ENCODE measurements at regions not wholly inside any gene's neighbourhood (a gene's known extent, or its start where the extent isn't known, plus 50 kb on each side); places are given as distances from the start of the nearest gene placed in this dataset.
"Not testable (repeated sequence)": the region's sequence is repeated elsewhere in the genome, so short reads cannot be mapped to it uniquely, and the experiment has no call there.

GRCh38 chr1:194653385-194653784 is 1467.0 kb upstream of the B3GALT2 start:
- H3K27me3 ChIP-seq (replicated peaks; ENCODE audit: control insufficient read depth, insufficient read depth, low read length, poor library complexity, severe bottlenecking): no peaks in the 10 kb centered on the region
- no peaks in the 10 kb centered on the region for H3K4me1 ChIP-seq (ENCODE audit: control insufficient read depth, insufficient read depth, low read length, poor library complexity, severe bottlenecking)
- no peak overlapping the region for H3K4me3 ChIP-seq (ENCODE audit: insufficient read depth, low read depth, low read length, poor library complexity, severe bottlenecking)
- H3K36me3 ChIP-seq (ENCODE audit: control insufficient read depth, insufficient read depth, low read length): no peaks in the 10 kb centered on the region
- DNase-seq: no peak
- no peak overlapping the region for H3K27ac ChIP-seq (ENCODE audit: insufficient read depth, low read length, poor library complexity, severe bottlenecking)
- no peaks in the 10 kb centered on the region for H3K9me3 ChIP-seq (ENCODE audit: control insufficient read depth, low read length)

GRCh38 chr1:194647118-194647517 is 1460.7 kb upstream of the B3GALT2 start:
- DNase-seq: no peak
- H3K36me3 ChIP-seq (ENCODE audit: control insufficient read depth, insufficient read depth, low read length): no peaks in the 10 kb centered on the region
- no peaks in the 10 kb centered on the region for H3K9me3 ChIP-seq (ENCODE audit: control insufficient read depth, low read length)
- H3K4me1 ChIP-seq (ENCODE audit: control insufficient read depth, insufficient read depth, low read length, poor library complexity, severe bottlenecking): no peaks in the 10 kb centered on the region
- no peaks in the 10 kb centered on the region for H3K27me3 ChIP-seq (replicated peaks; ENCODE audit: control insufficient read depth, insufficient read depth, low read length, poor library complexity, severe bottlenecking)
- H3K4me3 ChIP-seq (ENCODE audit: insufficient read depth, low read depth, low read length, poor library complexity, severe bottlenecking): no peak overlapping the region
- H3K27ac ChIP-seq (ENCODE audit: insufficient read depth, low read length, poor library complexity, severe bottlenecking): no peak overlapping the region

- H3K9me3 ChIP-seq (ENCODE audit: control insufficient read depth, low read length): no peaks in the 10 kb centered on the region
- H3K27me3 ChIP-seq (replicated peaks; ENCODE audit: control insufficient read depth, insufficient read depth, low read length, poor library complexity, severe bottlenecking): no peaks in the 10 kb centered on the region
- H3K36me3 ChIP-seq (ENCODE audit: control insufficient read depth, insufficient read depth, low read length): no peaks in the 10 kb centered on the region
- no peak for DNase-seq
- H3K27ac ChIP-seq (ENCODE audit: insufficient read depth, low read length, poor library complexity, severe bottlenecking): no peak overlapping the region
- no peaks in the 10 kb centered on the region for H3K4me1 ChIP-seq (ENCODE audit: control insufficient read depth, insufficient read depth, low read length, poor library complexity, severe bottlenecking)
- H3K4me3 ChIP-seq (ENCODE audit: insufficient read depth, low read depth, low read length, poor library complexity, severe bottlenecking): no peak overlapping the region
Measured at GRCh38 chr1:194644528-194644927, 1458.1 kb upstream of the B3GALT2 start.

- Histone ChIP-seq H3K36me3 (ENCODE audit: control insufficient read depth, insufficient read depth, low read length) (no peaks in the 10 kb centered on the region), H3K9me3 (ENCODE audit: control insufficient read depth, low read length) (no peaks in the 10 kb centered on the region), H3K27ac (ENCODE audit: insufficient read depth, low read length, poor library complexity, severe bottlenecking) (no peak overlapping the region), H3K27me3 (replicated peaks; ENCODE audit: control insufficient read depth, insufficient read depth, low read length, poor library complexity, severe bottlenecking) (no peaks in the 10 kb centered on the region), H3K4me1 (ENCODE audit: control insufficient read depth, insufficient read depth, low read length, poor library complexity, severe bottlenecking) (no peaks in the 10 kb centered on the region), H3K4me3 (ENCODE audit: insufficient read depth, low read depth, low read length, poor library complexity, severe bottlenecking) (no peak overlapping the region)
- no peak for DNase-seq
Measured at GRCh38 chr1:194640322-194640721, 1453.9 kb upstream of the B3GALT2 start.

- Histone ChIP-seq H3K4me1 (ENCODE audit: control insufficient read depth, insufficient read depth, low read length, poor library complexity, severe bottlenecking) (no peaks in the 10 kb centered on the region), H3K27ac (ENCODE audit: insufficient read depth, low read length, poor library complexity, severe bottlenecking) (no peak overlapping the region)
- DNase-seq: no peak
Measured at GRCh38 chr1:194629011-194629410, 1442.6 kb upstream of the B3GALT2 start.

GRCh38 chr1:194624833-194625232 is 1438.4 kb upstream of the B3GALT2 start:
- Histone ChIP-seq H3K9me3 (ENCODE audit: control insufficient read depth, low read length) (no peaks in the 10 kb centered on the region), H3K36me3 (ENCODE audit: control insufficient read depth, insufficient read depth, low read length) (no peaks in the 10 kb centered on the region), H3K4me3 (ENCODE audit: insufficient read depth, low read depth, low read length, poor library complexity, severe bottlenecking) (no peak overlapping the region), H3K27ac (ENCODE audit: insufficient read depth, low read length, poor library complexity, severe bottlenecking) (no peak overlapping the region), H3K4me1 (ENCODE audit: control insufficient read depth, insufficient read depth, low read length, poor library complexity, severe bottlenecking) (no peaks in the 10 kb centered on the region), H3K27me3 (replicated peaks; ENCODE audit: control insufficient read depth, insufficient read depth, low read length, poor library complexity, severe bottlenecking) (no peaks in the 10 kb centered on the region)
- DNase-seq: no peak

More at GRCh38 chr1:194629011-194629410, 1442.6 kb upstream of the B3GALT2 start:
- Histone ChIP-seq H3K27me3 (replicated peaks; ENCODE audit: control insufficient read depth, insufficient read depth, low read length, poor library complexity, severe bottlenecking) (no peaks in the 10 kb centered on the region), H3K4me3 (ENCODE audit: insufficient read depth, low read depth, low read length, poor library complexity, severe bottlenecking) (no peak overlapping the region), H3K36me3 (ENCODE audit: control insufficient read depth, insufficient read depth, low read length) (no peaks in the 10 kb centered on the region), H3K9me3 (ENCODE audit: control insufficient read depth, low read length) (no peaks in the 10 kb centered on the region)

GRCh38 chr1:194618101-194618500 is 1431.7 kb upstream of the B3GALT2 start:
- Histone ChIP-seq H3K36me3 (ENCODE audit: control insufficient read depth, insufficient read depth, low read length) (no peaks in the 10 kb centered on the region), H3K27me3 (replicated peaks; ENCODE audit: control insufficient read depth, insufficient read depth, low read length, poor library complexity, severe bottlenecking) (no peaks in the 10 kb centered on the region), H3K27ac (ENCODE audit: insufficient read depth, low read length, poor library complexity, severe bottlenecking) (no peak overlapping the region), H3K9me3 (ENCODE audit: control insufficient read depth, low read length) (no peaks in the 10 kb centered on the region), H3K4me3 (ENCODE audit: insufficient read depth, low read depth, low read length, poor library complexity, severe bottlenecking) (no peak overlapping the region), H3K4me1 (ENCODE audit: control insufficient read depth, insufficient read depth, low read length, poor library complexity, severe bottlenecking) (no peaks in the 10 kb centered on the region)
- no peak for DNase-seq

- DNase-seq; H3K27ac ChIP-seq (ENCODE audit: insufficient read depth, low read length, poor library complexity, severe bottlenecking); H3K4me3 ChIP-seq (ENCODE audit: insufficient read depth, low read depth, low read length, poor library complexity, severe bottlenecking); H3K36me3 ChIP-seq (ENCODE audit: control insufficient read depth, insufficient read depth, low read length); H3K9me3 ChIP-seq (ENCODE audit: control insufficient read depth, low read length); H3K27me3 ChIP-seq (replicated peaks; ENCODE audit: control insufficient read depth, insufficient read depth, low read length, poor library complexity, severe bottlenecking); H3K4me1 ChIP-seq (ENCODE audit: control insufficient read depth, insufficient read depth, low read length, poor library complexity, severe bottlenecking): not testable (repeated sequence)
Measured at GRCh38 chr1:194617272-194617671, 1430.9 kb upstream of the B3GALT2 start.

- no peak overlapping the region for H3K4me3 ChIP-seq (ENCODE audit: insufficient read depth, low read depth, low read length, poor library complexity, severe bottlenecking)
- H3K27me3 ChIP-seq (replicated peaks; ENCODE audit: control insufficient read depth, insufficient read depth, low read length, poor library complexity, severe bottlenecking): no peaks in the 10 kb centered on the region
- no peaks in the 10 kb centered on the region for H3K4me1 ChIP-seq (ENCODE audit: control insufficient read depth, insufficient read depth, low read length, poor library complexity, severe bottlenecking)
- no peak for DNase-seq
- no peaks in the 10 kb centered on the region for H3K9me3 ChIP-seq (ENCODE audit: control insufficient read depth, low read length)
- no peaks in the 10 kb centered on the region for H3K36me3 ChIP-seq (ENCODE audit: control insufficient read depth, insufficient read depth, low read length)
- H3K27ac ChIP-seq (ENCODE audit: insufficient read depth, low read length, poor library complexity, severe bottlenecking): no peak overlapping the region
Measured at GRCh38 chr1:194616835-194617234, 1430.4 kb upstream of the B3GALT2 start.

GRCh38 chr1:194602184-194602583 is 1415.8 kb upstream of the B3GALT2 start:
- DNase-seq: no peak
- no peaks in the 10 kb centered on the region for H3K4me1 ChIP-seq (ENCODE audit: control insufficient read depth, insufficient read depth, low read length, poor library complexity, severe bottlenecking)
- no peaks in the 10 kb centered on the region for H3K27me3 ChIP-seq (replicated peaks; ENCODE audit: control insufficient read depth, insufficient read depth, low read length, poor library complexity, severe bottlenecking)
- no peaks in the 10 kb centered on the region for H3K36me3 ChIP-seq (ENCODE audit: control insufficient read depth, insufficient read depth, low read length)
- H3K27ac ChIP-seq (ENCODE audit: insufficient read depth, low read length, poor library complexity, severe bottlenecking): no peak overlapping the region
- no peak overlapping the region for H3K4me3 ChIP-seq (ENCODE audit: insufficient read depth, low read depth, low read length, poor library complexity, severe bottlenecking)
- no peaks in the 10 kb centered on the region for H3K9me3 ChIP-seq (ENCODE audit: control insufficient read depth, low read length)

GRCh38 chr1:194600716-194601115 is 1414.3 kb upstream of the B3GALT2 start:
- no peak overlapping the region for H3K4me3 ChIP-seq (ENCODE audit: insufficient read depth, low read depth, low read length, poor library complexity, severe bottlenecking)
- H3K27me3 ChIP-seq (replicated peaks; ENCODE audit: control insufficient read depth, insufficient read depth, low read length, poor library complexity, severe bottlenecking): no peaks in the 10 kb centered on the region
- H3K4me1 ChIP-seq (ENCODE audit: control insufficient read depth, insufficient read depth, low read length, poor library complexity, severe bottlenecking): no peaks in the 10 kb centered on the region
- H3K27ac ChIP-seq (ENCODE audit: insufficient read depth, low read length, poor library complexity, severe bottlenecking): no peak overlapping the region
- no peak for DNase-seq
- no peaks in the 10 kb centered on the region for H3K36me3 ChIP-seq (ENCODE audit: control insufficient read depth, insufficient read depth, low read length)
- no peaks in the 10 kb centered on the region for H3K9me3 ChIP-seq (ENCODE audit: control insufficient read depth, low read length)
